Spleen (tissue), 7 donors: ENCODE measurements at regions not wholly inside any gene's neighbourhood (a gene's known extent, or its start where the extent isn't known, plus 50 kb on each side); places are given as distances from the start of the nearest gene placed in this dataset.

Experiments
- POLR2A ChIP-seq, 3 donors: fragments of 450-650 bp; IDR thresholded peaks; one replicate each; pipeline ENCODE4 v1.5.1; 2017; ENCODE audit warnings: antibody characterized with exemption in 3 of 3, mild to moderate bottlenecking in 1 of 3
- TF ChIP-seq, protein P1 (sequence below), 11 experiments: fragments of 200-600 bp in 7 of 11; fragments of 450-650 bp in 4 of 11; sonication (generic) in 4 of 11; IDR thresholded peaks in 8 of 11; conservative IDR thresholded peaks in 3 of 11; 1 replicate in 7 of 11; 2 replicates in 4 of 11; pipeline versions ENCODE4 v1.4.0 to v1.8.0; 2016 to 2021; ENCODE audit warnings: antibody characterized with exemption in 11 of 11, inconsistent platforms in 4 of 11, mild to moderate bottlenecking in 1 of 11
- donor health status: DM: no; HTN: no; CAD: no; lungs with moderate emphysema.
- donor health status: DM: no; HTN: no; CAD: no.
- donor health status: DM: no; HTN: no; CAD: no.

DNA sequence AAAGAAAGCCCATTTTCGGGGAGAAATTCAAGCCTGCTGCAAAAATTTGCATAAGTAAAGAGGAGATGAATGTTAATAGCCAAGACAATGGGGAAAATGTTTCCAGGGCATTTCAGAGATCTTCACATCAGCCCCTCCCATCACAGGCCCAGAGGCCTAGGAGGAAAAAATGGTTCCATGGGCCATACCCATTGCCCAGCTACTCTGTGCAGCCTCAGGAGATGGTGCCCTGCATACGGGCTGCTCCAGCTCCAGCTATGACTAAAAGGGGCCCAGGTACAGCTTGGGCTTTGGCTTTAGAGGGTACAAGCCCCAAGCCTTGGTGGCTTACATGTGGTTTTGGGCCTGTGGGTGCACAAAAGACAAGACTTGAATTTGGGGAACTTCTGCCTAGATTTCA, 168.0 kb upstream of the DIPK2B start:
- TF ChIP-seq, protein P1, sequence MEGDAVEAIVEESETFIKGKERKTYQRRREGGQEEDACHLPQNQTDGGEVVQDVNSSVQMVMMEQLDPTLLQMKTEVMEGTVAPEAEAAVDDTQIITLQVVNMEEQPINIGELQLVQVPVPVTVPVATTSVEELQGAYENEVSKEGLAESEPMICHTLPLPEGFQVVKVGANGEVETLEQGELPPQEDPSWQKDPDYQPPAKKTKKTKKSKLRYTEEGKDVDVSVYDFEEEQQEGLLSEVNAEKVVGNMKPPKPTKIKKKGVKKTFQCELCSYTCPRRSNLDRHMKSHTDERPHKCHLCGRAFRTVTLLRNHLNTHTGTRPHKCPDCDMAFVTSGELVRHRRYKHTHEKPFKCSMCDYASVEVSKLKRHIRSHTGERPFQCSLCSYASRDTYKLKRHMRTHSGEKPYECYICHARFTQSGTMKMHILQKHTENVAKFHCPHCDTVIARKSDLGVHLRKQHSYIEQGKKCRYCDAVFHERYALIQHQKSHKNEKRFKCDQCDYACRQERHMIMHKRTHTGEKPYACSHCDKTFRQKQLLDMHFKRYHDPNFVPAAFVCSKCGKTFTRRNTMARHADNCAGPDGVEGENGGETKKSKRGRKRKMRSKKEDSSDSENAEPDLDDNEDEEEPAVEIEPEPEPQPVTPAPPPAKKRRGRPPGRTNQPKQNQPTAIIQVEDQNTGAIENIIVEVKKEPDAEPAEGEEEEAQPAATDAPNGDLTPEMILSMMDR (IDR thresholded peaks at IDR 0.05 in 8 of 11, conservative IDR thresholded peaks at IDR 0.05 in 3 of 11): no peak
- TF ChIP-seq POLR2A (IDR thresholded peaks at IDR 0.05): no peak
